Stomach (tissue), 4 donors: ENCODE measurements at regions not wholly inside any gene's neighbourhood (a gene's known extent, or its start where the extent isn't known, plus 50 kb on each side); places are given as distances from the start of the nearest gene placed in this dataset.

Experiments used
- CTCF ChIP-seq, 7 experiments: fragments of 450-650 bp in 4 of 7; fragments of 200-600 bp in 3 of 7; sonication (generic) in 3 of 7; IDR thresholded peaks; one replicate each; pipeline ENCODE4 v1.5.1; 2016 to 2019; ENCODE audit warnings: antibody characterized with exemption in 7 of 7, control low read depth in 2 of 7, mild to moderate bottlenecking in 1 of 7
- EP300 ChIP-seq: sonication (generic); formaldehyde crosslinking; IDR thresholded peaks from one replicate; pipeline ENCODE4 v1.6.1; 2017; ENCODE audit warnings: antibody characterized with exemption

- TF ChIP-seq EP300, result no peak
- TF ChIP-seq CTCF (IDR thresholded peaks at IDR 0.05), result no peak
These were observed 658.4 kb upstream of the MIR17HG start for GRCh38 chr13:90689111-90689510.
